ENCODE measurements at regions not wholly inside any gene's neighbourhood (a gene's known extent, or its start where the extent isn't known, plus 50 kb on each side); places are given as distances from the start of the nearest gene placed in this dataset.

- no peak for DNase-seq
These were observed 106.9 kb downstream of the SMIM20 start for GRCh38 chr4:26020881-26021280.

- DNase-seq: no peak
These were observed 107.7 kb downstream of the SMIM20 start for GRCh38 chr4:26021417-26022345.

GRCh38 chr4:26022346-26023202, 108.6 kb downstream of the SMIM20 start:
- DNase-seq: no peak

- no peak for DNase-seq
These were observed 109.4 kb downstream of the SMIM20 start for GRCh38 chr4:26023203-26023972.

GRCh38 chr4:26024079-26024478, 110.1 kb downstream of the SMIM20 start:
- DNase-seq: no peak

- no peak for DNase-seq
These were observed 114.2 kb downstream of the SMIM20 start for GRCh38 chr4:26028133-26028792.

- DNase-seq: peak; percentile 70 to 80
These were observed 115.0 kb downstream of the SMIM20 start for GRCh38 chr4:26028793-26029567.

- no peak for DNase-seq
These were observed 115.6 kb downstream of the SMIM20 start for GRCh38 chr4:26029568-26030131.

GRCh38 chr4:26030260-26030667, 116.2 kb downstream of the SMIM20 start:
- no peak for DNase-seq

GRCh38 chr4:26030780-26031179, 116.8 kb downstream of the SMIM20 start:
- DNase-seq: no peak

- DNase-seq: no peak
These were observed 117.7 kb downstream of the SMIM20 start for GRCh38 chr4:26031704-26032103.

GRCh38 chr4:26032142-26032541, 118.1 kb downstream of the SMIM20 start:
- no peak for DNase-seq

GRCh38 chr4:26032630-26033317, 118.8 kb downstream of the SMIM20 start:
- DNase-seq: no peak

- DNase-seq: no peak
These were observed 119.4 kb downstream of the SMIM20 start for GRCh38 chr4:26033389-26033788.

- no peak for DNase-seq
These were observed 120.8 kb downstream of the SMIM20 start for GRCh38 chr4:26034849-26035248.

- no peak for DNase-seq
These were observed 121.9 kb downstream of the SMIM20 start for GRCh38 chr4:26035921-26036320.

- no peak for DNase-seq
These were observed 125.8 kb downstream of the SMIM20 start for GRCh38 chr4:26039639-26040359.

GRCh38 chr4:26044524-26044923, 130.5 kb downstream of the SMIM20 start:
- DNase-seq: no peak

- no peak for DNase-seq
These were observed 131.0 kb downstream of the SMIM20 start for GRCh38 chr4:26044983-26045382.

- no peak for DNase-seq
These were observed 133.8 kb downstream of the SMIM20 start for GRCh38 chr4:26047795-26048194.
